Peyer's patch (tissue), 4 donors: ENCODE measurements at regions not wholly inside any gene's neighbourhood (a gene's known extent, or its start where the extent isn't known, plus 50 kb on each side); places are given as distances from the start of the nearest gene placed in this dataset.

ENCODE experiments used
- CTCF ChIP-seq, 6 experiments: fragments of 450-650 bp in 4 of 6; fragments of 200-600 bp in 2 of 6; sonication (generic) in 1 of 6; IDR thresholded peaks; one replicate each; pipeline ENCODE4 v1.5.1; 2017 to 2019; ENCODE audit warnings: antibody characterized with exemption in 6 of 6, mild to moderate bottlenecking in 3 of 6, moderate library complexity in 1 of 6
- POLR2A ChIP-seq, 2 donors: fragments of 450-650 bp; IDR thresholded peaks; one replicate each; pipeline ENCODE4 v1.5.1; 2017; ENCODE audit warnings: antibody characterized with exemption in 2 of 2, mild to moderate bottlenecking in 2 of 2, moderate library complexity in 2 of 2

GRCh38 chr4:177841258-177841657 is 399.0 kb upstream of the AGA start:
- TF ChIP-seq CTCF (IDR thresholded peaks at IDR 0.05) (no peak), POLR2A (IDR thresholded peaks at IDR 0.05) (no peak)
